ENCODE measurements at regions not wholly inside any gene's neighbourhood (a gene's known extent, or its start where the extent isn't known, plus 50 kb on each side); places are given as distances from the start of the nearest gene placed in this dataset.

DNA sequence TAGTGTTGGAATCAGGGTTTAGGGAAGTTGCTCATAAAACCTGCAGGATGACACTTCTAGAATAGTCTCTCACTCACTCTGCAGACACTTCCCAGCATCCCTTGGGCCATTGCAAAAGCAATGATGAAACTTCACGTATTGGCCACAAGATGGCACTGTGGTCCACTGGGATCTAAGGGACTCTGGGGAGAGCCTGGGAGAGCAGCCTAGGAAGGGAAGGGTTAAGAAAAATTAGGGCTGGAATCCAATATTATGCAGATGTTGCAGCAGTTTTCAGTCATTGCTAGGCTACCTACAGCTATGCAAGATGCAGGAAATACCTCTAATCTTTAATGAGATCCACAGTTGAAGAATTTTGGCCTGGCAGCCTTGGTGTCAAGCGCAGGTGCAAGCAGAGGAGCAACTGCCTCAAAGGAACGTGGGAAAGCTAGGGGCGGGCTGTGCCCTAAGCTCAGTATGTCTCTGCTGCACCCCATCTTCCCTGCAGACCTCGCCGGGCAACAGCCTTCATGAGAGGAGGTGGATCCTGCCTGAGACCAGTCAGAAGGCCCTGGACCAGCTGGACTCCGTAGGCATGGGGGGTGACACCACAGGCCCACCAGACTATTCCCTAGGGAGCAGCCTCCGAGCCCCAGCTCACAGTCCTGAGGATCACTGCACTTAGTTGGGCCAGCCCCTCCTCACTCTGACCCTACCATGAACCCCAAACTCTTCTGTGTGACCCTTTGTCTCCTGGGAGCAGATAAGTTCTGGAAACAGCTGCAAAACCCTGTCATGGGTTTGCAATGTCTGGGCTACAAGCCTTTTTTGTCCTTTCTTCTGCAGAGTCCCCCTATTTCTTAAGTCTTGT lies 127.9 kb upstream of the PRSS58 start:
- no peak for DNase-seq

DNA sequence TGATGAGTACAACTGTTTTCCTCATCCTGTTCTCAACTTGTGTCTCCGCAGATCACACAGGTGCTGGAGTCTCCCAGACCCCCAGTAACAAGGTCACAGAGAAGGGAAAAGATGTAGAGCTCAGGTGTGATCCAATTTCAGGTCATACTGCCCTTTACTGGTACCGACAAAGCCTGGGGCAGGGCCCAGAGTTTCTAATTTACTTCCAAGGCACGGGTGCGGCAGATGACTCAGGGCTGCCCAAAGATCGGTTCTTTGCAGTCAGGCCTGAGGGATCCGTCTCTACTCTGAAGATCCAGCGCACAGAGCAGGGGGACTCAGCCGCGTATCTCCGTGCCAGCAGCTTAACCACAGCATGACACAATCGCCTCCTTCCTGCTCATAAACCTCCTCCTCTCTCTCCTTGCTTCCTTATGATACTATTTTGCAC lies 126.7 kb upstream of the PRSS58 start:
- DNase-seq: no peak

DNA sequence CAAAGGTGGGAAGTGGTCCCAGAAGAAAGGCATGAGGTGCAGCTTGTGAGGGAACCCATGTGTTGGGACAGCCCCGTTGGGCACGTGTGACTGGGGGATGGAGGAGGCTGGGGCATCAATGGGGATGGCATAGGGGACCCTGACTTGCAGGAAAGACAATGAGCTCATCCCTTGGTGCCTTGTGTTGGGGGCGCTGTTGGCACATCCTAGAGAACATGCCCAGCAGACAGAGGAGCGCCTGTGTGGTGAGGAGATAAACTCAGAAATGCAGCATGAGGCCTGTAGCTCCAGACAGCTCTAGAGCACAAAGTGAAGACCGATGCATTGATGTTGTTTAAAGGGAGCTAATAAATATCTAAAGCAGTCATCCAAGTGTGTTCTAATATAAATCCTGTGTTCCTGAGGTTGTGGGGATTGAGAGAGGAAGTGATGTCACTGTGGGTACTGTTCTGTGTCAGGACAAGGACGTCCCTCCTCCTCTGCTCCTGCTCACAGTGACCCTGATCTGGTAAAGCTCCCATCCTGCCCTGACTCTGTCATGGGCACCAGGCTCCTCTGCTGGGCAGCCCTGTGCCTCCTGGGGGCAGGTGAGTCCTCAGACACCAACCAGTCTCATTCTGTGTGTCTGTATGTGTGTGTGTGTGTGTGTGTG lies 126.1 kb upstream of the PRSS58 start:
- DNase-seq: no peak

DNA sequence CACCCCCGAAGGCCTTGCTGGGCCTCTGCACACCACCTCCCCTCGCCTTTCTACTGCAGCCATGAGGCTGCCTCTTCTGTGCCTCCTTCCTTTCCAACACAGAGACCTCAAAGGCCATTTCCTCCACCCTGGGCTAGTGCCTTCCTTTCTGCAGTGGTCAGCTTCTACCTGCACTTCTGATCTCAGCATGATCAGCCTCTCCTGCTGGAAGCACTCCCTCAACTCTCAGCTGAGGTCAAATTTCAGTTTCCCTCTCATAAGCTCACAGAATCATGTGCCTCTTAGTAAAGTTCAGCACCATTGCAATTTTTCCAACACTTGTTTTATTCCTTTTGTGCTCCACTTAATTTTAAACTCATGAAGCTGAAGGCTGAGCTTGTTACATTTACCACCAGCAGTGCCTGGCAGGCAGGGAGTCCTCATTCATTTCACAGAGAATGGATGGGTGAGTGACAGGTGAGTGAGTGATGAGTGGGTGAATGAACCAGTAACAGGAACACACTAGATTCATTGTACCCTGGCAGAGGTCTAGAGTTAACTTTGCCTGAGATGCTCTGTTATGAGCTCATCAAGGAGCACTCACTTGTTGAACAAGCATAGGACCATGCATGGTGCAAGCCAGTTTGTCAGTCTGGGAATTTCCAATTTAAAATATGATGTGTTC lies 124.0 kb upstream of the PRSS58 start:
- no peak for DNase-seq

DNA sequence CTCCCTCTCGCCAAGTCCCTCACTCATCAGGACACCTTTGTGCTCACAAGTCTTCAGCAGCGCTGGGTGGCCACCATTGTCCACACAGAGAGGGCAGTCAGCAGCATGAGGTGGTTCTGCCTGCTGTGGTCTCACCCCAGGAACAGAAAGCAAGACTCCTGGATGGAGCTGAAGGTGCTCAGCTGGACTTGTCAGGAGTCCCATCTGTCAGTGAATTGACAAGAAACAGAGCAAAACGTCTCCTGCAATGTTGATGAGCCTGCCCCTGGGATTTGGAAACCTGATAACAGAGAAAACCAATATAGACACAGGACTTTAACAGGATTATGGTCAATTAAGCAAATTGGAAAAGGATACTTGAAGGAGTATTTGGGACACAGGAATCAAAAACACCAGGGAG lies 122.2 kb upstream of the PRSS58 start:
- DNase-seq: no peak

DNA sequence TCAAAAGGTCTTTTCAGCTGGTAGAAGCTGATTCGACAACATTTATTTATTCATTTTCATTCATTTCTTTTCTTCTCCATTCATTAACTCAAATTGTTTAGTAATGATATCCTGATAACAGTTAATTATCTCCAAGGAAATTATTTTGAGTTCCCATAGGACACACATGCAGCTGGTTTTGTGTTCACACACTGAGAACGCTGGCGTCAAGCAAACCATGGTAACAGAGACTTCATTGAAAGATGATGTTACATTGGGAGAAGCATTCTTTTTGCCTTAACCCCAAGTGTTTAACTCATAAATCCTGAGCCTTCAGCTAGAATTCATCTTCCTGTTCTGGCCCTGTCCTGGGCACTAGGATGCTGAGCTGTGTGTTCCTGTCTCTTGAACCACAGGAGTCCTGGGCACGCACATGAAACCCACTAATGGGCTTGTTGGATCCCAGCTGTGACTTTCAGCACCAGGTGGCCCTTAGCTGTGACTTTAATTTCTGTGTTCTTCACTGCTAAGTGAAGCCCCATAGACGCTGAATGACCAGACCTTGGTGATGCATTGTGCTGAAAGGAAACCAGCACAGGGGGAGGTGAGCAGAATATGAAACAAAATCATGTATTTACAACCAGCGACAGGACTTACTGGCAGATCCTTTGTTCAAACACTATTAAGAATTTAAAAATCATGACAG lies 121.5 kb upstream of the PRSS58 start:
- DNase-seq: no peak

DNA sequence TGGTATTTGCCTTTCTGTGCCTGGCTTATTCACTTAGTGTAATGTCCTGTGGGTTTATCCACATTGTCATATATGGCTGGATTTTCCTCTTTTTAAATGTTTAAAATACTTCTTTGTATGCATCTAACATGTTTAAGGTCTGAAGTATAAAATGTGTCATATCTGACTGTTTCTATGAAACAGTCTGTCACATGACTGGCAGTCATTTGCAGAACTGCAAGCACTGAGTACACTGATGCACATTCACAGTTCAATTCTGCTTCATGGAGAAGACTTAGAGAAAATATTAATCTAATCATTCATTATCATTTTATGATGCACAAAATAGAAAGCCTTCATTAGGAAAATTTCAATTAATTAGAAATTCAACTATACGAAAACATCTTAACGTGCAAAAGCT lies 119.7 kb upstream of the PRSS58 start:
- no peak for DNase-seq

DNA sequence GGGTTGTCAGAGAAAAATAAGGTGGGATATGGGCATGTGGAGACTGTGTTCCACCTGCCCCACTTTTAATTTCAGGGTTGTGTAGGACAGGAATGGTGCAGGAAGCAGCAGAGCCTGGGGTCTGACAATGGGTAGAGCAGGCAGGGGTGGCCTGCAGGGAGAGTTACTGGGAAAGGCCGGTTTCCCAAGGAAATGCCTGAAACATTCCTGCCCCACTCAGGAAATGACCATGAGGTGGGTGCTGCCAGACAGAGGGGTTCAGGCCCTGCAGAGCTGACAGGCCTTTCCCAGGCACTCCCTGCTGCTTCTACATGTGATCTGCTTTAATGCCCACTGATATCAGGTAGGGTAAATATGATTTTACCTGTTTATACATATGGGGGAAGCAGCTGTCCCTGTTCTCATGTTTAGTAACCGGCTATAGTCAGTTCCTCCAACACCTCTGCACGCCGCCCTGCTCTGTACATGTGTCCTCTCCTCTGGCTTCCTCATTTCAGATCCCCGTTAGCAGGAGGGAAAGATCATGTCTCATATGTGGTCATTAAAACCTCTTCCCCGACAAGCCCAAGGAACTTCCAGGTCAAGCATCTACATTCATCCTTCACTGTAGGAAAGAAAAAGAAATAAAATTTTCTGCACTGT lies 118.6 kb upstream of the PRSS58 start:
- no peak for DNase-seq

DNA sequence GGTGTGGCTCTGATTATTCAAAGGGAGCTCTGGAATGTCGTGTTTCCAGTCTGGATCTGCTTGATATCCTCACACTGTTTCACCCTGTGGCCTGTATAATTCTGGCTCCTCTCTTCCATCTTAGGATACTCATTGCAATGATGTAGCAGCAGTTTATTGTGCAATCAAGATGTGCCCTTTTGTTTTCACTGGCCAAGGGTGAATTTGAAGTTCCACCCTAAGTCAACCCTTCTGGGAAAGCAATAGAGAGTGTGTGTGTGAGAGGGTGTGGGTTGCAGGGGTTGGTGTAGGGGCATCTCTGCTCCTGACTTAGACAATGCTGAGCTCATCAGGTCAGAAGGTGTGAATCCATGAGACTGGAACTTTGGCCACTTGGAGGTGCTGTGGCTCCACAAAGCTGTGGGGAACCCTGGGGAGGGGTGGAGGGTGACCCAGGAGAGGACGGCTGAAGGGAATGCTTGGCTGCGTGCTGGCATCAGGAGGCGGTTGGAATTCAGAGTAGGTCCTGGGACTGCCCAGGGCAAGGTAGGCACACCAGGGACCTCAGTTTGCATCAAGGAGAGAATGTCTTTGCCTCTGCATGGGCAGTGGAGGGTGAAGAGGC lies 118.0 kb upstream of the PRSS58 start:
- no peak for DNase-seq

DNA sequence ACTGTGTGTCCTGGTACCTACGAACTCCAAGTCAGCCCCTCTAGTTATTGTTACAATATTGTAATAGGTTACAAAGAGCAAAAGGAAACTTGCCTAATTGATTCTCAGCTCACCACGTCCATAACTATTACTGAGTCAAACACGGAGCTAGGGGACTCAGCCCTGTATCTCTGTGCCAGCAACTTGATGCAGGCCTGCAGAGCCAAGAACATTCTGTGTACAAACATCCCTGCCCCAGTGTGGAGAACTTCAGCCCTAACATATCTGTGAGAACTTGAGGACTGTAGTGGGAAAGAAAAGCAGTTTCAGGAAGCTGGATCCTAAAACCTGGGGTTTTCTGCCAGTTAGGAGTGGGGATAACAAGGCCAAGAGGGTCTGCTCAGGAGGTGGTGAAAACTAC lies 114.9 kb upstream of the PRSS58 start:
- DNase-seq: no peak

DNA sequence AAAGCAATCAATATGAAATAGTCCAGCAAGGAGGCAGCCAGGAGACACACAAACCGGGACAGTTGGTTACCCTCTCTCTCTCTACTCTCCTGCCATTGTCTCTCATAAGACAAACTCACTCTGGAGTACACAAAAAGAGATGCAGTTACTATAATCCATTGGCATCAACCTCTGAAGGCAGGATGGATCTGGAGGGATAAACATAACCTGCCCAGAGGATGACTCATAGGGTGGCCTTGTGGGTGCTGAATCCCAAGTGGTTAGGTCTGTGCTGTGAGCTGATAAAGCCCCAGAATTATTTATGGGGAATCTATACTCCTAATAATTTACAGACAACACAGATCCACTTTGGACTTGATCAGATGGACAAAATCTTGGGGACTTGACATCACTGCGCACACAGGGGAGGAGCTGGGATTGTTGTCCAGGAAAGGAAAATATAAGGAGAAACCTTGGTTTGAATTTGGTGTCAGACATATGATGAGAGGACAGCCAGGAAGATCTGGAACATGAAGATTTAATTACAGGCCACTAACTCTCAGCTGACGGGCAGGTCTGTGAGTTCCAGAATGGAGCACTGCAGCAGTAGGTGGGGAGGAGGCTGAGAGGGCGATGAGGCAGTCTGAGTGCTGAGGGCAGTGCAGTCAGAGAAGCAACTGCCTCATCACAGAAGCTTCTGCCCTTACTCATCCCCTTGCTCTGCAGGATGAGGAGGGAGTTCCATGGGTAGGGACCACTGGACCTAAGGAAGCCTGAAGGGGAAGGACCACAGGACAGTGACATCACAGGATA lies 113.9 kb upstream of the PRSS58 start:
- DNase-seq: no peak

DNA sequence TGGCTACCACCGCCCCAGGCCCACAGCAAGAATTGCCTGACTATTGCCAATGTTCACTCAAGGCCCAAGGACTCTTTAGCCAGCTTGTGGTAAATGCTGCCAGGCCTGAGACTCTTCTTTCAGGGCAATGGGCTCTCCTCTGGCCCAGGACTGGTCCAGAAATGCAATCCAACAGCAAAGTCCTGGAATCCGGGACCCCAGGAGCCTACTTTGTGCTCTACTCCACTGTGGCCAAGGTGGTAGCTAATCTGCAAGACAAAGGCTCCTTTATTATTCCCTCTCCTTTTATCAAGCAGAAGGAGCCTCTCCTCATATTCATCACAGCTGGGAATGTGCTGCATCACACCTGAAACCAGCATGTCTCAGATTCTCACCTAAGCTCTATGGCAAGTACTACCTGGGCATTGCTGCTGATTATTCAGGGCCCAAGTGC lies 107.6 kb upstream of the PRSS58 start:
- DNase-seq: no peak

DNA sequence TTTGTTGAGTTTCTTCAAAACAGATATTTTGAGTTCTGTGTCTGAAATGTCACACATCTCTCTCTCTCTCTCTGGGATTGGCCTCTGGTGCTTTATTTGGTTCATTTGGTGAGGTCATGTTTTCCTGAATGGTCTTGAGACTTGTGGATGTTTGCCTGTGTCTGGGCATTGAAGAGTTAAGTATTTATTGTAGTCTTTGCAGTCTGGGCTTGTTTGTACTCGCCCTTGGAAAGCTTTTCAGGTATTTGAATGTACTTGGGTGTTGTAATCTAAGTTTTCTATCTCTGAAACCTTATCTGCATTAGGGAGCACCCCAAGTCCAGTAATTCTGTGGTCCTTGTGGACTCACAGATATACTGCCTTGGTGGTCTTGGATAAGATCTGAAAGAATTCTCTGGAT lies 106.7 kb upstream of the PRSS58 start:
- no peak for DNase-seq

DNA sequence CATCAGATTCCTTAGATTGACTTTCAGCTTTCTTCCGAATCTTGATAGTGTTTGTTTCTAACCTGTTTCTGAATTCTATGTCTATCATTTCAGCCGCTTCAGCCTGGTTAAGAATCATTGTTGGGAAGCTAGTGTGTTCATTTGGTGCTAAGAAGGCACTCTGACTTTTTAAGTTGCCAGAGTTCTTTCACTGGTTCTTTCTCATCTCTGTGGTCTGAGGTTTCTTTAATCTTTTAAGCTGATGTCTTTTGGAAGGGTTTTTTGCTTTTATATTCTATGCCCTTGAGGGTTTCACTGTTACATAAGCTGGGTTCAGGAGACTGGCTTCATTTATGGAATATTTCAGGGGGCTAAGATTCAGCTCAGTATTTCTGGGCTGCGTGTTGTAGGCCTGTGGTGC lies 104.5 kb upstream of the PRSS58 start:
- DNase-seq: no peak

DNA sequence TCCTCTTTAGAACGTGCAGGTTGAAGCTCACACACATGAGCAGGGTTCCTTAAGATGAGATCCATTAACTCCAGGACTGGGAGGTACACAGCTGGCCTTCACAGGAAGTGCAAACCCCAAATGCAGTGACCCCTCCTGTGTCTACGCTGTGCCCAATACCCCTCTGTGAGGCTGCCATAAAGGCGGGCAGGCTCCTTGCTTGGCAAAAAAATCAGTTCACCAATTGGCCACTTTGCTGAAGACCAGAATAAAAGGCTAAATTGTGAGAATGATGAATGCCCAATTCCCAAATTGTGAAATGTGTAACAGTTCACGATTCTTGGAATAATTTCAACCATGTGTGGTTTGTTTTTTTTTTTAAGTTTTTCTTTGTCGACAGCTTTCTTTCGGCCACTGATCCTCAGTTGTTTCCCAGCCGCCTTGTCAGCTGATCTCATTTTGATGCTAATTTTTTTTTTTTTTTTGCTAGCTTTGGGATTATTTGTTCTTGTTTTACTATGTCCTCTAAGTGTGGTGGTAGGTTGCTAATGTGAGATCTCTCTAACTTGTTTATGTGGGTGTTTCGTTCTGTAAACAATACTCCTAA lies 101.9 kb upstream of the PRSS58 start:
- no peak for DNase-seq

DNA sequence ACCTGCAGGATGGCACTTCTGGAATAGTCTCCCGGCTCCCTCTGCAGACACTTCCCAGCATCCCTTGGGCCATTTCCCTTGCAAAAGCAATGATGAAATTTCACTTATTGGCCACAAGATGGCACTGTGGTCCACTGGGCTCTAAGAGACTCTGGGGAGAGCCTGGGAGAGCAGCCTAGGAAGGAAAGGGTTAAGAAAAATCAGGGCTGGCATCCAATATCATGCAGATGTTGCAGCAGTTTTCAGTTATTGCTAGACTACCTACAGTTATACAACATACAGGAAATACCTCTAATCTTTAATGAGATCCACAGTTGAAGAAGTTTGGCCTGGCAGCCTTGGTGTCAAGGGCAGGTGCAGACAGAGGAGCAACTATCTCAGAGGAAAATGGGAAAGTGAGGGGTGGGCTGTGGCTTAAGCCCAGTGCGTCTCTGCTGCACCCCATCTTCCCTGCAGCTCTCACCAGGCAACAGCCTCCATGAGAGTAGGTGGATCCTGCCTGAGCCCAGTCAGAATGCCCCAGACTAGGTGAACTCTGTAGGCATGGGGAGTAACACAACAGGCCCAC lies 100.2 kb upstream of the PRSS58 start:
- no peak for DNase-seq

DNA sequence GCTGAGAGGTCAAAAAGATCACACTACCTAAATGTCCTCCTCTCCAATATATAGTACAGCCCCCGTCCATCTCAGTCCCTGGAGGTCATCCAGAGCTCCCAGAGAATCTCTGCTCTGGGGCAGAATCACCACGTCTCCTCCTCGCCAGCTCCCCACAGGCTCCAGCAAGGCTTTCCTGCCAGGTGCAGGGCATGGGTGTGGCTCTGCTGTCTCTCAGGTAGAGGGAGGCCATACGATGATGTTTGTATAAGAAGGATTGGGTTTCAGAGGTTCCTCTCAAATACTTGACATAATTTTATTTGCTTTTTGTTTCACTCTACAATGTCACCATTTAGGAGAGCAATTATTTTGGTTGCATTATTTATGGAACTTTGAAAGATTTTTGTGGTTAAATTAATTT lies 98.3 kb upstream of the PRSS58 start:
- DNase-seq: no peak

DNA sequence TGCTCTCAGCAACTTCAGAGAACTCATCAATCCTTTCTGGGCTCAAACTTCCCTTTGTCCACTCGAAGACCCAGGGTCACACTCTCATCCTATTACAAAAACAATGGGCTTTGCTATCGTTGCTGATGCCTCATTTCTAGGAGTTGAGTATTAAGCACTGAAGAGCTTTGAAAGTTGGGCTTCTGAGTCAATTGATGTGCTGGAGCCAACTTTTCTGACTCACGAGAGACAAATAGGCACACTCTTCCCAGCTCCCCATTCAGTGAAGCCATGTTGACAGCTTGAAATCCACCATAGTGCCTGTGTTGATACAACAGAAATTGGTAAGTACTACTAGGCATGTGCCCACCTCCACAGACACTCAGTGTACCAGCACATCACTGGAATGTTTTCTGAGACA lies 97.5 kb upstream of the PRSS58 start:
- DNase-seq: no peak

DNA sequence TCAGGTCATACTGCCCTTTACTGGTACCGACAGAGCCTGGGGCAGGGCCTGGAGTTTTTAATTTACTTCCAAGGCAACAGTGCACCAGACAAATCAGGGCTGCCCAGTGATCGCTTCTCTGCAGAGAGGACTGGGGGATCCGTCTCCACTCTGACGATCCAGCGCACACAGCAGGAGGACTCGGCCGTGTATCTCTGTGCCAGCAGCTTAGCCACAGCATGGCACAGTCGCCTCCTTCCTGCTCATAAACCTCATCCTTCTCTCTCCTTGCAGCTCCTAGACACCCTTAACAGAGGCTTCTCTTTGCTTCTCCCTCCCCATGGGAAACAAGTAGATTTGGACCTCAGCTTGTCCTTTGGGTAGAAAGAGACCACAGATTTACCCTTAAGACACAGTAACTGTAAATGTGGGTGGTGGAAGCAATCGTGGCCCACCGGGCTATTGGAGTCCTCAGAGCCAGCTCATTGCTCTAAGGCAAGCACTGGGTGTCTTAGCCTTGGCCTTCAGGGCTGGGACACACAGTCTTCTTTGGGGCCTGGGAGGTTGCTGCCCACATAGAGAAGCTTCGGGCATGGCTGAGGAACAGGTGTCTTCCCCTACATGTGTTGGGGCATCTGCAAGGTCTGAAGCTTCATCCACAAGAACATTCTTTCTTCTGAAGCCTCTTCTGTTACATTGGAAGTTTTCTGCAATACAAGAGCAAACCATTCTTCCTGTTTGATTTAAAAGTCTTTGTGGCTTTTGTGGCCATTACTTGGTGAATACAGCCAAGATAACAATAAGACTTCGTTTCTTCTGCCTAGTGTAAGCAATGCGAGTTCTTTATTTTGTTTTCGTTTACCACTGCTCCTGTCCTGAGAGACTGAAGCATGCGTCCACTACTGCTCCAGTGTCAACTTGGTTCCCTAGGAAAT lies 95.5 kb upstream of the PRSS58 start:
- no peak for DNase-seq

DNA sequence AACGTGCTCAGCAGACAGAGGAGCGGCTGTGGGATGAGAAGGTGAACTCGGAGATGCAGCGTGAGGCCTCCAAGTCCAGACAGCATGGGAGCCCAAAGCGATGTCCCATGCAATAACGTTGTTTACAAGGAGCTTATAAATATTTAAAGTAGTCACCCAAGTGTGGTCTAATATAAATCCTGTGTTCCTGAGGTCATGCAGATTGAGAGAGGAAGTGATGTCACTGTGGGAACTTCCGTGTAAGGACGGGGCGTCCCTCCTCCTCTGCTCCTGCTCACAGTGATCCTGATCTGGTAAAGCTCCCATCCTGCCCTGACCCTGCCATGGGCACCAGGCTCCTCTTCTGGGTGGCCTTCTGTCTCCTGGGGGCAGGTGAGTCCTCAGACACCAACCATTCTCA lies 94.7 kb upstream of the PRSS58 start:
- no peak for DNase-seq
